WTC11 (cell line): ENCODE measurements at regions not wholly inside any gene's neighbourhood (a gene's known extent, or its start where the extent isn't known, plus 50 kb on each side); places are given as distances from the start of the nearest gene placed in this dataset.

ENCODE experiments used
- MLX ChIP-seq: sonication (generic); formaldehyde crosslinking; IDR thresholded peaks from 2 replicates; pipeline ENCODE4 v1.8.1; 2023; ENCODE audit warnings: mild to moderate bottlenecking, missing genetic modification reagents, moderate library complexity
- MYBL2 ChIP-seq: sonication (generic); formaldehyde crosslinking; IDR thresholded peaks from 2 replicates; pipeline ENCODE4 v1.8.1; 2023; ENCODE audit warnings: mild to moderate bottlenecking, moderate library complexity, missing genetic modification reagents

- TF ChIP-seq MYBL2 (no peak), MLX (CRISPR knock-in tag) (no peak)
Observed at GRCh38 chr10:93165367-93165766, 91.7 kb downstream of the CYP26A1 start.
